H1 (cell line): ENCODE measurements at regions not wholly inside any gene's neighbourhood (a gene's known extent, or its start where the extent isn't known, plus 50 kb on each side); places are given as distances from the start of the nearest gene placed in this dataset.

ENCODE experiments used
- CTCF ChIA-PET: fragments of 300-600 bp; sonication (Branson Sonifier 250); formaldehyde crosslinking; loops from one replicate; lab custom pipeline; 2021; ENCODE audit not compliant: partially characterized antibody; lab: Charles Lee
- POLR2A ChIA-PET: fragments of 300-600 bp; sonication (Branson Sonifier 250); formaldehyde crosslinking; loops from one replicate; lab custom pipeline; 2021; ENCODE audit warnings: inconsistent platforms; ENCODE audit not compliant: partially characterized antibody; lab: Charles Lee
- DNase-seq, 2 experiments: peaks; one replicate each; pipeline versions ENCODE4 v3.0.0 to v3.0.0-alpha.2; 2010 to 2022; ENCODE audit warnings: low spot score in 2 of 2, low read depth in 1 of 2, mixed read lengths in 1 of 2
- FAIRE-seq: peaks from 2 replicates; lab custom pipeline; 2011; peaks lifted over from hg19 to GRCh38; lab: Jason Lieb, UNC
- H2AFZ ChIP-seq: 2 replicates; pipeline ENCODE4 v1.8.1; 2012; ENCODE audit warnings: low read length, inconsistent platforms
- H2AK5ac ChIP-seq: 2 replicates; pipeline ENCODE4 v1.6.1; 2013; ENCODE audit warnings: low read depth, low read length
- H2BK120ac ChIP-seq: replicated peaks from 2 replicates; pipeline ENCODE3; 2013; ENCODE audit warnings: low read depth, low read length, inconsistent platforms
- H2BK12ac ChIP-seq: 2 replicates; pipeline ENCODE4 v1.6.1; 2013; ENCODE audit warnings: low read depth, low read length
- H2BK15ac ChIP-seq: 2 replicates; pipeline ENCODE4 v1.6.1; 2013; ENCODE audit warnings: low read length
- H2BK20ac ChIP-seq: 2 replicates; pipeline ENCODE4 v1.6.1; 2013; ENCODE audit warnings: low read length
- H2BK5ac ChIP-seq: 2 replicates; pipeline ENCODE4 v1.6.1; 2013; ENCODE audit warnings: low read depth, low read length
- H3K14ac ChIP-seq: 2 replicates; pipeline ENCODE4 v1.6.1; 2013; ENCODE audit warnings: inconsistent platforms; ENCODE audit not compliant: insufficient read length
- H3K18ac ChIP-seq: 2 replicates; pipeline ENCODE4 v1.6.1; 2013; ENCODE audit warnings: low read length; ENCODE audit errors: extremely low read depth
- H3K23ac ChIP-seq: 2 replicates; pipeline ENCODE4 v1.6.1; 2013; ENCODE audit warnings: inconsistent platforms; ENCODE audit not compliant: insufficient read length
- H3K23me2 ChIP-seq: 2 replicates; pipeline ENCODE4 v1.6.1; 2013; ENCODE audit warnings: low read depth, low read length
- H3K27ac ChIP-seq: 2 replicates; pipeline ENCODE4 v1.6.1; 2011; ENCODE audit warnings: low read depth, low read length, inconsistent platforms
- H3K27me3 ChIP-seq, 4 experiments: replicated peaks in 1 of 4; 1 replicate in 1 of 4; 2 replicates in 3 of 4; pipeline versions ENCODE4 v1.6.1 to v1.8.1; 2011 to 2013; ENCODE audit warnings: low read length in 3 of 4, mild to moderate bottlenecking in 3 of 4, inconsistent platforms in 2 of 4, mixed read lengths in 2 of 4, moderate library complexity in 1 of 4; ENCODE audit not compliant: control insufficient read depth in 3 of 4, insufficient read depth in 3 of 4; ENCODE audit errors: extremely low read depth in 1 of 4
- H3K36me3 ChIP-seq, 4 experiments: 2 replicates each; pipeline versions ENCODE4 v1.6.1 to v1.8.1; 2011 to 2013; ENCODE audit warnings: mild to moderate bottlenecking in 4 of 4, low read length in 3 of 4, moderate library complexity in 2 of 4, control low read depth in 1 of 4, inconsistent platforms in 1 of 4; ENCODE audit not compliant: insufficient read depth in 4 of 4, control insufficient read depth in 2 of 4
- H3K4ac ChIP-seq: replicated peaks from 2 replicates; pipeline ENCODE3; 2013; ENCODE audit warnings: low read length, low read depth, mixed read lengths, inconsistent platforms; ENCODE audit not compliant: insufficient read length
- H3K4me1 ChIP-seq, 4 experiments: replicated peaks in 1 of 4; 1 replicate in 1 of 4; 2 replicates in 3 of 4; pipeline versions ENCODE4 v1.6.1 to v1.8.1; 2011 to 2013; ENCODE audit warnings: low read length in 3 of 4, inconsistent platforms in 2 of 4, mixed read lengths in 1 of 4; ENCODE audit not compliant: insufficient read depth in 4 of 4, control insufficient read depth in 3 of 4
- H3K4me2 ChIP-seq, 2 experiments: 2 replicates each; pipeline versions ENCODE4 v1.6.1 to v1.8.1; 2011 to 2013; ENCODE audit warnings: low read depth in 2 of 2, low read length in 2 of 2, control low read depth in 1 of 2, inconsistent platforms in 1 of 2, mild to moderate bottlenecking in 1 of 2; ENCODE audit not compliant: insufficient read depth in 1 of 2
- H3K4me3 ChIP-seq, 4 experiments: fragments of 200-600, 300-600 bp in 1 of 4; sonication (generic), shearing (Covaris generic), sonication (Bioruptor Twin) in 1 of 4; 2 replicates each; pipeline versions ENCODE4 v1.5.1 to v1.8.1; 2011 to 2016; ENCODE audit warnings: low read length in 4 of 4, low read depth in 3 of 4, control low read depth in 2 of 4, inconsistent platforms in 2 of 4, mild to moderate bottlenecking in 2 of 4, mixed read lengths in 1 of 4, moderate library complexity in 1 of 4; ENCODE audit not compliant: insufficient read depth in 2 of 4; ENCODE audit errors: extremely low read depth in 1 of 4
- H3K56ac ChIP-seq: replicated peaks from 2 replicates; pipeline ENCODE3; 2013; ENCODE audit warnings: low read depth, mild to moderate bottlenecking, mixed read lengths, low read length, inconsistent platforms; ENCODE audit not compliant: insufficient read length
- H3K79me1 ChIP-seq: 2 replicates; pipeline ENCODE4 v1.6.1; 2013; ENCODE audit warnings: low read depth, low read length, control low read depth
- H3K79me2 ChIP-seq, 2 experiments: 2 replicates each; pipeline versions ENCODE4 v1.6.1 to v1.8.1; 2012 to 2013; ENCODE audit warnings: low read length in 2 of 2, mild to moderate bottlenecking in 2 of 2, inconsistent platforms in 1 of 2; ENCODE audit not compliant: insufficient read depth in 2 of 2, control insufficient read depth in 1 of 2
- H3K9ac ChIP-seq, 4 experiments: replicated peaks in 1 of 4; 1 replicate in 1 of 4; 2 replicates in 3 of 4; pipeline versions ENCODE4 v1.6.1 to v1.8.1; 2011 to 2013; ENCODE audit warnings: low read depth in 3 of 4, low read length in 3 of 4, control low read depth in 2 of 4, mild to moderate bottlenecking in 2 of 4, moderate library complexity in 2 of 4, inconsistent platforms in 1 of 4; ENCODE audit errors: extremely low read depth in 1 of 4
- H3K9me3 ChIP-seq, 2 experiments: 2 replicates each; pipeline versions ENCODE4 v1.6.1 to v1.8.1; 2012 to 2013; ENCODE audit warnings: mild to moderate bottlenecking in 2 of 2, moderate library complexity in 2 of 2, control low read depth in 1 of 2, inconsistent platforms in 1 of 2, low read depth in 1 of 2, low read length in 1 of 2, mixed read lengths in 1 of 2; ENCODE audit not compliant: insufficient read depth in 2 of 2
- H4K20me1 ChIP-seq, 2 experiments: replicated peaks in 1 of 2; 2 replicates each; pipeline versions ENCODE3 to v1.8.1; 2011 to 2013; ENCODE audit warnings: inconsistent platforms in 2 of 2, low read length in 2 of 2, mild to moderate bottlenecking in 1 of 2; ENCODE audit not compliant: insufficient read depth in 2 of 2, control insufficient read depth in 1 of 2
- H4K5ac ChIP-seq: 2 replicates; pipeline ENCODE4 v1.6.1; 2013; ENCODE audit warnings: low read length, low read depth, mixed read lengths, inconsistent platforms; ENCODE audit not compliant: insufficient read length
- H4K8ac ChIP-seq: 2 replicates; pipeline ENCODE4 v1.8.0; 2013; ENCODE audit warnings: mild to moderate bottlenecking, moderate library complexity, low read length, inconsistent platforms; ENCODE audit not compliant: insufficient read depth; ENCODE audit errors: extremely low read depth
- H4K91ac ChIP-seq: replicated peaks from 2 replicates; pipeline ENCODE3; 2013; ENCODE audit warnings: low read length, mixed read lengths, inconsistent platforms; ENCODE audit not compliant: insufficient read length
- ASH2L ChIP-seq: fragments of 200-600, 300-600 bp; sonication (generic); IDR thresholded peaks from one replicate; pipeline ENCODE4 v1.7.1; 2017; ENCODE audit warnings: low read length
- CHD1 ChIP-seq: IDR thresholded peaks from 2 replicates; pipeline ENCODE4 v1.6.1; 2012; ENCODE audit warnings: low read depth, low read length, improper control_type of control experiment
- CHD2 ChIP-seq: IDR thresholded peaks from 2 replicates; pipeline ENCODE4 v1.6.1; 2012; ENCODE audit warnings: low read length, improper control_type of control experiment
- EGR1 ChIP-seq: IDR thresholded peaks from 2 replicates; pipeline ENCODE4 v1.6.1; 2011; ENCODE audit warnings: low read depth, low read length, borderline replicate concordance
- FOSL1 ChIP-seq: IDR thresholded peaks from 2 replicates; pipeline ENCODE4 v1.6.1; 2011; ENCODE audit warnings: mild to moderate bottlenecking, low read depth, low read length, moderate library complexity; ENCODE audit not compliant: insufficient read depth
- GABPA ChIP-seq: IDR thresholded peaks from 2 replicates; pipeline ENCODE4 v1.6.1; 2011; ENCODE audit warnings: mild to moderate bottlenecking, low read length, moderate library complexity, borderline replicate concordance; ENCODE audit not compliant: insufficient read depth
- MAFK ChIP-seq: IDR thresholded peaks from 2 replicates; pipeline ENCODE4 v1.6.1; 2012; ENCODE audit warnings: low read depth, mild to moderate bottlenecking, improper control_type of control experiment, low read length
- POLR2AphosphoS5 ChIP-seq: IDR thresholded peaks from 2 replicates; pipeline ENCODE4 v1.6.1; 2011; ENCODE audit warnings: low read depth, low read length
- RBBP5 ChIP-seq: IDR thresholded peaks from 2 replicates; pipeline ENCODE4 v1.7.1; 2012; ENCODE audit warnings: low read depth, mild to moderate bottlenecking, inconsistent platforms, low read length, moderate library complexity, borderline replicate concordance
- RFX5 ChIP-seq: IDR thresholded peaks from 2 replicates; pipeline ENCODE4 v1.6.1; 2011; ENCODE audit warnings: low read depth, low read length, improper control_type of control experiment, borderline replicate concordance
- SP4 ChIP-seq: IDR thresholded peaks from 2 replicates; pipeline ENCODE4 v1.6.1; 2012; ENCODE audit warnings: low read length, inconsistent platforms
- TBP ChIP-seq: IDR thresholded peaks from 2 replicates; pipeline ENCODE4 v1.6.1; 2011; ENCODE audit warnings: low read depth, low read length, improper control_type of control experiment
- TCF12 ChIP-seq: IDR thresholded peaks from 2 replicates; pipeline ENCODE4 v1.6.1; 2011; ENCODE audit warnings: low read depth, mild to moderate bottlenecking, low read length
- YY1 ChIP-seq: IDR thresholded peaks from 2 replicates; pipeline ENCODE4 v1.6.1; 2011; ENCODE audit warnings: low read depth, mild to moderate bottlenecking, low read length
- WGBS, 2 experiments: shearing (Covaris generic) in 1 of 2; methylation state at CpG; one replicate each; pipeline versions ENCODE4 v1.1.6 to v1.1.7; 2013 to 2015; ENCODE audit warnings: low lambda C conversion rate in 2 of 2, mixed read lengths in 2 of 2, inconsistent platforms in 1 of 2, low coverage in 1 of 2, missing lambda C conversion rate in 1 of 2; ENCODE audit not compliant: insufficient replicate concordance in 2 of 2, insufficient coverage in 1 of 2, insufficient read length in 1 of 2; ENCODE audit errors: extremely low coverage in 1 of 2, missing lambda C conversion rate in 1 of 2; 5-methylcytosine and 5-hydroxymethylcytosine counted together
- TF ChIP-seq, protein P1 (sequence below): IDR thresholded peaks from 2 replicates; pipeline ENCODE4 v1.6.1; 2012; ENCODE audit warnings: inconsistent platforms

DNA sequence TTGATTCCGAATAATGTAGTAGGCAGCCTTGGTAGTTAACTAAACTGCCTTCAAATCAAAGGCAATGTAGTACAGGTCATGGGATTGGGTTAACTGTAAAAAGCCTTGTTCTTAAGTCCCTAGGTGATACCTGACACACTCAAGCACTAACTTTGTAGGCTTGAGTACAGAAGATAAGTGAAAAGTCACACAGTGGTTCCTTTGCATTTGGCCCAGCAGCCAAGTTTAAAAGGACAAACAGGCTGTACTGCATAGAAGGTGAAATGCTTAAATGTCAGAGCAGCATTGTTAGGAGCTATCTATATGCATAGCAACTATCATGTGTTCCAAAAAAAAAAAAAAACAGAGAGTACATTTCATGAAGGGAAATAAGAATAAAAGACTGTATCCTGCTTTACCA, 178.4 kb downstream of the ATOH1 start:
- H2AFZ ChIP-seq = no peak overlapping the region; the same call in 1 of the 2 replicates
- FAIRE-seq = no peak
- no peak overlapping the region for H3K4me3 ChIP-seq
- no peaks in the 10 kb centered on the region for H3K23me2 ChIP-seq
- POLR2A ChIA-PET = no interaction called here
- no peak for DNase-seq
- no peaks in the 10 kb centered on the region for H3K36me3 ChIP-seq
- no peak overlapping the region for H3K4me2 ChIP-seq
- H4K5ac ChIP-seq = no peak overlapping the region
- H3K27ac ChIP-seq = no peak overlapping the region
- no peaks in the 10 kb centered on the region for H3K27me3 ChIP-seq
- no peak overlapping the region for H3K18ac ChIP-seq
- no peak overlapping the region for H3K56ac ChIP-seq
- H2BK12ac ChIP-seq = no peak overlapping the region
- 85% methylated on average over 1 of the region's 1 CpG; no CpG with 5 or more reads in 1 of the 2 experiments for WGBS, 2 experiments
- no peak overlapping the region for H2BK20ac ChIP-seq
- no peak overlapping the region for H3K4ac ChIP-seq
- H3K14ac ChIP-seq = no peak overlapping the region
- H2BK15ac ChIP-seq = no peak overlapping the region
- no peaks in the 10 kb centered on the region for H3K9me3 ChIP-seq
- H4K91ac ChIP-seq = no peak overlapping the region
- H3K23ac ChIP-seq = no peak overlapping the region
- no peaks in the 10 kb centered on the region for H3K79me1 ChIP-seq
- H4K8ac ChIP-seq = no peak overlapping the region
- no peaks in the 10 kb centered on the region for H3K4me1 ChIP-seq
- CTCF ChIA-PET = interaction anchor here (0.6 to 1.2 kb wide), 6 partner anchors 10 to 419 kb away, joined by 3 to 4 read pairs (median 3); no protein-coding TSS in a partner anchor
- no peak overlapping the region for H2BK5ac ChIP-seq
- no peaks in the 10 kb centered on the region for H4K20me1 ChIP-seq
- H3K9ac ChIP-seq = peak overlapping the region in 1 of 4 experiments; percentile 5; a peak in 1 of 7 replicates
- no peaks in the 10 kb centered on the region for H3K79me2 ChIP-seq
- no peak overlapping the region for H2BK120ac ChIP-seq
- H2AK5ac ChIP-seq = no peak overlapping the region
- no peak for TF ChIP-seq CHD1
- TF ChIP-seq GABPA = no peak
- TF ChIP-seq EGR1 = no peak
- TF ChIP-seq SP4 = no peak
- no peak for TF ChIP-seq CHD2
- TF ChIP-seq RFX5 = no peak
- no peak for TF ChIP-seq ASH2L
- TF ChIP-seq MAFK = no peak
- TF ChIP-seq RBBP5 = no peak
- no peak for TF ChIP-seq FOSL1
- TF ChIP-seq POLR2AphosphoS5 = no peak
- TF ChIP-seq, protein P1, sequence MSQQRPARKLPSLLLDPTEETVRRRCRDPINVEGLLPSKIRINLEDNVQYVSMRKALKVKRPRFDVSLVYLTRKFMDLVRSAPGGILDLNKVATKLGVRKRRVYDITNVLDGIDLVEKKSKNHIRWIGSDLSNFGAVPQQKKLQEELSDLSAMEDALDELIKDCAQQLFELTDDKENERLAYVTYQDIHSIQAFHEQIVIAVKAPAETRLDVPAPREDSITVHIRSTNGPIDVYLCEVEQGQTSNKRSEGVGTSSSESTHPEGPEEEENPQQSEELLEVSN = no peak
- TF ChIP-seq YY1 = no peak
- no peak for TF ChIP-seq TBP
- TF ChIP-seq TCF12 = no peak
